Astrocyte of the spinal cord (primary cell): ENCODE measurements at regions not wholly inside any gene's neighbourhood (a gene's known extent, or its start where the extent isn't known, plus 50 kb on each side); places are given as distances from the start of the nearest gene placed in this dataset.
"Not testable (repeated sequence)": the region's sequence is repeated elsewhere in the genome, so short reads cannot be mapped to it uniquely, and the experiment has no call there.

Experiments used
- DNase-seq: peaks from one replicate; pipeline ENCODE4 v3.0.0; 2011; ENCODE audit warnings: low read depth, low spot score
- H3K4me3 ChIP-seq: 2 replicates; pipeline ENCODE4 v1.5.1; 2011; ENCODE audit warnings: low read depth, mild to moderate bottlenecking, low read length, moderate library complexity
- in situ Hi-C: cut with HindIII; loops from 2 replicates; pipeline ENCODE4 v1.10.0; 2017; ENCODE audit warnings: low sequenced_read_pairs
- TF ChIP-seq, protein P1 (sequence below): IDR thresholded peaks from 2 replicates; pipeline ENCODE4 v1.5.1; 2012; ENCODE audit warnings: low read depth, mild to moderate bottlenecking, low read length, inconsistent platforms

DNA sequence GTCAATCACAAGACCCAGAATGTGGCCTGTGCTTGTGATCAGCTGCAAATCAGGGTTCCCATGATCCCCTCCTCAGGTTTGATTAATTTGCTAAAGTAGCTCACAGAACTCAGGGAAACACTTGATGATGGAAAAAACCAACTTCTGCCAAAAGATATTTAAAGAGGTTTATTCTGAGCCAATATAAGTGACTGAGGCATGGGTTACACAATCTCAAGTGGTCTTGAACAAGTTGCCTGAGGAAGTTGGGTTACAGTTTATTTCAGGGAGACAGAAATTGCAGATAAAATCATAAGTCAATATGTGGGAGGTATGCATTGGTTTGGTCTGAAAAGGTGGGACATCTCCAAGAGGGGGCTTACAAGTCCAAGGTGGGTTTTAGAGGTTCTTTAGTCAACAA is 243.1 kb downstream of the S1PR1 start:
- no peak overlapping the region for H3K4me3 ChIP-seq
- in situ Hi-C loops: no loop called here

DNA sequence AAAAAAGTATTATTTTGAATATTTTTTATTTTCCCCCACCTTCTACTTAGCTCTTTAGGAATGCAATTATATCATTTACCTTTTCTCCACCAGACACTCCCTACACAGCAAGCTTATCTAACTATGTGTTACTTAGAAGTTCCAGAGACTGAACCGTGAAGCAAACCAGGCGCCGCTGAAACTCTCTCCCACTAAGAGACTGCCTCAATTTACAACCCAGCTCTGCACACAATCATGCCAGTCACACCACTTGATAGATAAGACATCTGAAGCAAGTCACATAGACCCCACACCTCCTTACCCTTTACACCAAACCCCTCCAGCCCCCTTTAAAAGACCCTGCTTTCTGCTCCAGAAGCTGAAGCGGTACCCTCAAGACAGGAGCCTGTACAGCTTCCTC is 245.5 kb downstream of the S1PR1 start:
- TF ChIP-seq, protein P1, sequence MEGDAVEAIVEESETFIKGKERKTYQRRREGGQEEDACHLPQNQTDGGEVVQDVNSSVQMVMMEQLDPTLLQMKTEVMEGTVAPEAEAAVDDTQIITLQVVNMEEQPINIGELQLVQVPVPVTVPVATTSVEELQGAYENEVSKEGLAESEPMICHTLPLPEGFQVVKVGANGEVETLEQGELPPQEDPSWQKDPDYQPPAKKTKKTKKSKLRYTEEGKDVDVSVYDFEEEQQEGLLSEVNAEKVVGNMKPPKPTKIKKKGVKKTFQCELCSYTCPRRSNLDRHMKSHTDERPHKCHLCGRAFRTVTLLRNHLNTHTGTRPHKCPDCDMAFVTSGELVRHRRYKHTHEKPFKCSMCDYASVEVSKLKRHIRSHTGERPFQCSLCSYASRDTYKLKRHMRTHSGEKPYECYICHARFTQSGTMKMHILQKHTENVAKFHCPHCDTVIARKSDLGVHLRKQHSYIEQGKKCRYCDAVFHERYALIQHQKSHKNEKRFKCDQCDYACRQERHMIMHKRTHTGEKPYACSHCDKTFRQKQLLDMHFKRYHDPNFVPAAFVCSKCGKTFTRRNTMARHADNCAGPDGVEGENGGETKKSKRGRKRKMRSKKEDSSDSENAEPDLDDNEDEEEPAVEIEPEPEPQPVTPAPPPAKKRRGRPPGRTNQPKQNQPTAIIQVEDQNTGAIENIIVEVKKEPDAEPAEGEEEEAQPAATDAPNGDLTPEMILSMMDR: no peak
- H3K4me3 ChIP-seq: no peak overlapping the region
- in situ Hi-C loops: no loop called here
- DNase-seq: no peak

More for the DNA sequence above, 243.1 kb downstream of the S1PR1 start:
- no peak for DNase-seq
- TF ChIP-seq, protein P1: no peak

DNA sequence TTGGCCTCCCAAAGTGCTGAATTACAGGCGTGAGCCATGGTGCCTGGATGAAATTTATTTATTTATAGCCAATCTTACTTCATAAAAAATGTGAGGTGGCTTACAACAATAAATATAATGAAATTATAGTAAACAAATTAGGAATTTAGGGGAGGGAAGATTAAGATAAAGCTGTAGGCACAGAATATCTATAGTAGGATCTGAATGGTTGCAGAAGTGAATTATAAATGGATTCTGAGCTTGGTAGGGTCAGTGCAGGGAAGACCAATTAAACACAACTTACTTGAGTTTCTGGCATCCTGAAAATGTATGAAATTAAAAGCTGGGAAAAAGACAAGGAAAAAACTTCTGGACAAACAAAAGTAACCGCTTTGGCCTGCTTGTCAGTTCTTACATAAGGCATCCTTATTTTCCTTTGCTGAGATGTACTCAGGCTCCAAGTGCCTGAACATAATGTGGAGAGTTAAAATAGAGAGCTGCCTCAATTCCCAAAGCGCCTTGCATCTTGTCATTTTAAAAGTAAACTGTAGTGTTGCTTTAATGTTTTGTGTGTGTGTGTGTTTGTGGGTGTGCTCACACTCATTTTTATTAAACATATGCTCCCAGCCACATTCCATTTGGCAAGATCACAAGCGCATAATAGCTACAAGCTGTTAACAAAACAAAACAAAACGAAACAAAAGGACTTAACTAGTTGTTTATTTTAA is 247.3 kb downstream of the S1PR1 start:
- no peak overlapping the region for H3K4me3 ChIP-seq
- no peak for DNase-seq
- in situ Hi-C loops: no loop called here
- TF ChIP-seq, protein P1: no peak

- no peak for DNase-seq
- H3K4me3 ChIP-seq: no peak overlapping the region
- TF ChIP-seq, protein P1: no peak
- in situ Hi-C loops: no loop called here
These were observed 248.0 kb downstream of the S1PR1 start for GRCh38 chr1:101484689-101485338.

DNA sequence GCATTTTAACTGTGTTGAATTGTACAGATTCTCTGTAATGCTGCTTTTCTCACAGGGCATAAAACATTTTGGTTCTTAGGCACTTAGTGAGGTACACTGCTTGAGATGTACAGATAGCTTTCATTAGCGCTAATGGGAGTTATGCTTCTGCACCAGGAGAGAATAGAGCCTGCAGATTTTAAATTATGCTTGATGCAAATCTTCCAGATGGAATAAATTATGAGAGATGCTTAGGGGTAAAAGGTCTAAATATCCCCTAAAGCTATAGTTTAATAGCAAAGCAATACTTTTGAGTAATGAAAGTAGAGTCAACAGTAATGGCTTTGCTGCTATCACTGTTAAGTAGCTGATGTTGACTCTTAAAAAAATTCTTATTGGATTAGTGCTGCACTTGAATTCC is 248.9 kb downstream of the S1PR1 start:
- no peak for DNase-seq
- TF ChIP-seq, protein P1: no peak
- in situ Hi-C loops: no loop called here
- H3K4me3 ChIP-seq: no peak overlapping the region

DNA sequence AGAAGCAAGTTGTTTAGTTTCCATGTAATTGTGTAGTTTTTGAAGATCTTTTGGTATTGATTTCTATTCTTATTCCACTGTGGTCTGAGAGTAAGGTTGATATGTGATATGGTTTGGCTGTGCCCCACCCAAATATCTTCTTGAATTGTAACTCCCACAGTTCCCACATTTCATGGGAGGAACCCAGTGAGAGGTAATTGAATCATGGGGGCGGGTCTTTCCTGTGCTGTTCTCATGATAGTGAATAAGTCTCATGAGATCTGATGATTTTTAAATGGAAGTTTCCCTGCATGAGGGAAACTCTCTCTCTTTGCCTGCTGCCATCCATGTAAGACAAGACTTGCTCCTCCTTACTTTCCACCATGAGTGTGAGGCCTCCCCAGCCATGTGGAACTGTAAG is 255.3 kb downstream of the S1PR1 start:
- H3K4me3 ChIP-seq, in situ Hi-C loops, DNase-seq: not testable (repeated sequence)

DNA sequence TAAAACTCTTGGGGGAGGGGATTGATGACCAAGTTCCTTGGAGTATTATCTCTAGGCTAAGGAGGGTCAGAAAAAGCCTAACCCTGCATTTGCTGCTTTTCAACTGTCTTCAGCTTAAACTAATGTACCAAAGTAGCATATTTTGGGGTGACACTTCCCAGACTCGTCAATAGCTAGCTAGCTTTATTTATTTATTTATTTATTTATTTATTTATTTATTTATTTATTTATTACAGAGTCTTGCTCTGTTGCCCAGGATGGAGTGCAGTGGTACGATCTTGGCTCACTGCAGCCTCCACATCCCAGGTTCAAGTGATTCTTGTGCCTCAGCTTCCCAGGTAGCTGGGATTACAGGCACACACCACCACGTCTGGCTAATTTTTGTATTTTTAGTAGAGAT is 257.1 kb downstream of the S1PR1 start:
- in situ Hi-C loops, DNase-seq, H3K4me3 ChIP-seq: not testable (repeated sequence)

DNA sequence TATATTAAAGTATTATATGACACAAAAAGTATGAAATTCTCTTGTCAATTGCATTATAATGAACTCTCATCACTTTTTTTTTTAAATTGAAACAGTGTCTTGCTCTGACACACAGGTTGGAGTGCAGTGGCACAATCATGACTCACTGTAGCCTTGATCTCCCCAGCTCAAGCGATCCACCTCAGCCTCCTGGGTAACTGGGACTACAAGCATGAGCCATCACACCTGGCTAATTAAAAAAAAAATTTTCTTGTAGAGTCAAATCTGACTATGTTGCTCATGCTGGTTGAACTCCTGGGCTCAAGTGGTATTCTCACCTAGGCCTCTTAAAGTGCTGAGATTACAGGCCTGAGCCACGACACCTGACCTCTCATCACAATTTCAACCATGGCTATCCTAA is 259.3 kb downstream of the S1PR1 start:
- H3K4me3 ChIP-seq: no peak overlapping the region
- in situ Hi-C loops: no loop called here
- DNase-seq: no peak
- TF ChIP-seq, protein P1: no peak
